ENCODE measurements at regions not wholly inside any gene's neighbourhood (a gene's known extent, or its start where the extent isn't known, plus 50 kb on each side); places are given as distances from the start of the nearest gene placed in this dataset.
"Not testable (repeated sequence)": the region's sequence is repeated elsewhere in the genome, so short reads cannot be mapped to it uniquely, and the experiment has no call there.

DNA sequence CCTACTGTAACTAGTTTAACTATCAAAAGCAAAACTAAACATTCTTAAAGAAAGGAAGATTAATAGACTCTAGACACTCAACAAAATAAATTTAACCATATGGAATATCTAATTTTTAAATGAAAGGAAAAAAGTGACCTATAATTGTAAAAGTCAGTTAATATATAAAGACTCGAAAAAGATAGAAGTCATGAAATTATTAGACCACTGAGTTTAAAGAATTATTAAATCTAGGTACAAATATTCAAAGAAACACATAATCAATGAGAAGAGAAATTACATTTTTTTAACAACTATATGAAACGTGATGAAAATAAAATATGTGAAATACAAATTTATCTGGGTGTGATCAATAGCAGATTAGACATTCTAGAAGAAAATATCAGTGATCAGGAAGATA lies 706.8 kb upstream of the PCDH20 start:
- H3K36me3 Mint-ChIP-seq (ENCODE audit: insufficient read depth): no peaks in the 10 kb centered on the region
- no peaks in the 10 kb centered on the region for H3K27me3 Mint-ChIP-seq
- H3K4me3 Mint-ChIP-seq (ENCODE audit: low read depth): no peak overlapping the region
- peaks cover under 1% of the 10 kb centered on the region for H3K9me3 Mint-ChIP-seq (ENCODE audit: low read depth)
- TF ChIP-seq, protein P1, sequence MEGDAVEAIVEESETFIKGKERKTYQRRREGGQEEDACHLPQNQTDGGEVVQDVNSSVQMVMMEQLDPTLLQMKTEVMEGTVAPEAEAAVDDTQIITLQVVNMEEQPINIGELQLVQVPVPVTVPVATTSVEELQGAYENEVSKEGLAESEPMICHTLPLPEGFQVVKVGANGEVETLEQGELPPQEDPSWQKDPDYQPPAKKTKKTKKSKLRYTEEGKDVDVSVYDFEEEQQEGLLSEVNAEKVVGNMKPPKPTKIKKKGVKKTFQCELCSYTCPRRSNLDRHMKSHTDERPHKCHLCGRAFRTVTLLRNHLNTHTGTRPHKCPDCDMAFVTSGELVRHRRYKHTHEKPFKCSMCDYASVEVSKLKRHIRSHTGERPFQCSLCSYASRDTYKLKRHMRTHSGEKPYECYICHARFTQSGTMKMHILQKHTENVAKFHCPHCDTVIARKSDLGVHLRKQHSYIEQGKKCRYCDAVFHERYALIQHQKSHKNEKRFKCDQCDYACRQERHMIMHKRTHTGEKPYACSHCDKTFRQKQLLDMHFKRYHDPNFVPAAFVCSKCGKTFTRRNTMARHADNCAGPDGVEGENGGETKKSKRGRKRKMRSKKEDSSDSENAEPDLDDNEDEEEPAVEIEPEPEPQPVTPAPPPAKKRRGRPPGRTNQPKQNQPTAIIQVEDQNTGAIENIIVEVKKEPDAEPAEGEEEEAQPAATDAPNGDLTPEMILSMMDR (IDR thresholded peaks at IDR 0.05; ENCODE audit: unreplicated experiment): no peak
- DNase-seq (ENCODE audit: low spot score, unreplicated experiment): no peak
- H3K4me1 Mint-ChIP-seq (ENCODE audit: low read depth): no peaks in the 10 kb centered on the region
- H3K27ac Mint-ChIP-seq: no peak overlapping the region

GRCh38 chr13:62119739-62120700 lies 704.4 kb upstream of the PCDH20 start:
- TF ChIP-seq, protein P1 (IDR thresholded peaks at IDR 0.05; ENCODE audit: unreplicated experiment): peak; percentile 69
- DNase-seq (ENCODE audit: low spot score, unreplicated experiment): no peak
- no peak overlapping the region for H3K4me3 Mint-ChIP-seq (ENCODE audit: low read depth)

DNA sequence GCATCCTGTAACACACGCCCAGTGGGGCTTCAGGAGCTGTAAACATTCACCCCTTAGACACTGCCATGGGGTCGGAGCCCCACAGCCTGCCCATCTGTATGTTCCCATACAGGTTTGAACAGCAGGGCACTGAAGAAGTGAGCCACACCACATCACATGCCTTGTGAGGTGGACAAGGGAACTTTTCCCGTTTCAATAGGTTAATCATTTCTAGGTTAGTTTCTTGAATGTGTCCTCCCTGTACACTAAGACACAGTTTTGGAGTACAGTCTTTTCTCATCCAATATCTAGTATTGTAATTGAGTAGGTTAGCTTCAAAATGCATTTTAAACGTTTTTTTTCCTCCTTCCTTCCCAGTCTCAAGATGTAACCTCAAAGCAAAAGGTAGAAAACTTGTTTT lies 700.2 kb upstream of the PCDH20 start:
- H3K4me3 Mint-ChIP-seq (ENCODE audit: low read depth): no peak overlapping the region
- H3K27me3 Mint-ChIP-seq: no peaks in the 10 kb centered on the region
- TF ChIP-seq, protein P1 (IDR thresholded peaks at IDR 0.05; ENCODE audit: unreplicated experiment): no peak
- H3K9me3 Mint-ChIP-seq (ENCODE audit: low read depth): no peaks in the 10 kb centered on the region
- no peak overlapping the region for H3K27ac Mint-ChIP-seq
- no peaks in the 10 kb centered on the region for H3K4me1 Mint-ChIP-seq (ENCODE audit: low read depth)
- DNase-seq (ENCODE audit: low spot score, unreplicated experiment): no peak
- H3K36me3 Mint-ChIP-seq (ENCODE audit: insufficient read depth): no peaks in the 10 kb centered on the region

More at GRCh38 chr13:62119739-62120700, 704.4 kb upstream of the PCDH20 start:
- H3K27me3 Mint-ChIP-seq: no peaks in the 10 kb centered on the region
- H3K36me3 Mint-ChIP-seq (ENCODE audit: insufficient read depth): no peaks in the 10 kb centered on the region
- no peaks in the 10 kb centered on the region for H3K9me3 Mint-ChIP-seq (ENCODE audit: low read depth)
- H3K27ac Mint-ChIP-seq: no peak overlapping the region
- H3K4me1 Mint-ChIP-seq (ENCODE audit: low read depth): no peaks in the 10 kb centered on the region

GRCh38 chr13:62113179-62113578 lies 697.5 kb upstream of the PCDH20 start:
- H3K36me3 Mint-ChIP-seq (ENCODE audit: insufficient read depth): no peaks in the 10 kb centered on the region
- H3K4me3 Mint-ChIP-seq (ENCODE audit: low read depth): no peak overlapping the region
- no peaks in the 10 kb centered on the region for H3K4me1 Mint-ChIP-seq (ENCODE audit: low read depth)
- DNase-seq (ENCODE audit: low spot score, unreplicated experiment): no peak
- H3K9me3 Mint-ChIP-seq (ENCODE audit: low read depth): no peaks in the 10 kb centered on the region
- no peak overlapping the region for H3K27ac Mint-ChIP-seq
- TF ChIP-seq, protein P1 (IDR thresholded peaks at IDR 0.05; ENCODE audit: unreplicated experiment): no peak
- no peaks in the 10 kb centered on the region for H3K27me3 Mint-ChIP-seq

- H3K27me3 Mint-ChIP-seq: no peaks in the 10 kb centered on the region
- no peaks in the 10 kb centered on the region for H3K36me3 Mint-ChIP-seq (ENCODE audit: insufficient read depth)
- H3K4me3 Mint-ChIP-seq (ENCODE audit: low read depth): no peak overlapping the region
These were observed 694.4 kb upstream of the PCDH20 start for GRCh38 chr13:62110079-62110478.

GRCh38 chr13:62104136-62104535 lies 688.5 kb upstream of the PCDH20 start:
- not testable (repeated sequence) for DNase-seq (ENCODE audit: low spot score, unreplicated experiment); H3K36me3 Mint-ChIP-seq (ENCODE audit: insufficient read depth); H3K9me3 Mint-ChIP-seq (ENCODE audit: low read depth); H3K4me3 Mint-ChIP-seq (ENCODE audit: low read depth); H3K27ac Mint-ChIP-seq; H3K27me3 Mint-ChIP-seq; H3K4me1 Mint-ChIP-seq (ENCODE audit: low read depth)

More at GRCh38 chr13:62110079-62110478, 694.4 kb upstream of the PCDH20 start:
- Mint-ChIP-seq H3K27ac (no peak overlapping the region), H3K9me3 (ENCODE audit: low read depth) (no peaks in the 10 kb centered on the region), H3K4me1 (ENCODE audit: low read depth) (no peaks in the 10 kb centered on the region)
- TF ChIP-seq, protein P1 (IDR thresholded peaks at IDR 0.05; ENCODE audit: unreplicated experiment): no peak
- DNase-seq (ENCODE audit: low spot score, unreplicated experiment): no peak
